Keratinocyte (primary cell): ENCODE measurements at regions not wholly inside any gene's neighbourhood (a gene's known extent, or its start where the extent isn't known, plus 50 kb on each side); places are given as distances from the start of the nearest gene placed in this dataset.
"Not testable (repeated sequence)": the region's sequence is repeated elsewhere in the genome, so short reads cannot be mapped to it uniquely, and the experiment has no call there.

ENCODE experiments used
- DNase-seq: peaks from one replicate; pipeline ENCODE4 v3.0.0-alpha.2; 2011; ENCODE audit warnings: low read depth, missing footprints, low spot score
- FAIRE-seq: peaks from 2 replicates; lab custom pipeline; 2011; peaks lifted over from hg19 to GRCh38; lab: Jason Lieb, UNC
- H2AFZ ChIP-seq: 2 replicates; pipeline ENCODE4 v1.6.0; 2012; ENCODE audit warnings: low read length, control low read depth, inconsistent platforms; ENCODE audit not compliant: control insufficient read depth
- H3K27ac ChIP-seq: 2 replicates; pipeline ENCODE4 v1.5.1; 2011; ENCODE audit warnings: low read length; ENCODE audit not compliant: control insufficient read depth, insufficient read depth
- H3K27me3 ChIP-seq: 3 replicates; pipeline ENCODE4 v1.6.0; 2011; ENCODE audit warnings: low read length; ENCODE audit not compliant: control insufficient read depth, insufficient read depth; ENCODE audit errors: extremely low read depth
- H3K36me3 ChIP-seq, 2 experiments: 2 replicates in 1 of 2; 3 replicates in 1 of 2; pipeline ENCODE4 v1.5.1; 2011; ENCODE audit warnings: low read length in 2 of 2, mild to moderate bottlenecking in 1 of 2; ENCODE audit not compliant: control insufficient read depth in 2 of 2, insufficient read depth in 2 of 2; ENCODE audit errors: extremely low read depth in 1 of 2
- H3K4me1 ChIP-seq: 3 replicates; pipeline ENCODE4 v1.5.1; 2011; ENCODE audit warnings: low read length; ENCODE audit not compliant: control insufficient read depth, insufficient read depth; ENCODE audit errors: extremely low read depth
- H3K4me2 ChIP-seq: 3 replicates; pipeline ENCODE4 v1.6.0; 2011; ENCODE audit warnings: low read depth, low read length; ENCODE audit not compliant: control insufficient read depth, insufficient read depth; ENCODE audit errors: extremely low read depth
- H3K4me3 ChIP-seq, 3 experiments: fragments of 200-600 bp in 1 of 3; sonication (generic) in 1 of 3; 2 replicates in 2 of 3; 3 replicates in 1 of 3; pipeline ENCODE4 v1.5.1; 2011 to 2016; ENCODE audit warnings: low read length in 3 of 3, mild to moderate bottlenecking in 3 of 3, control low read depth in 2 of 3, inconsistent platforms in 1 of 3, low read depth in 1 of 3, mixed read lengths in 1 of 3, mixed run types in 1 of 3, moderate library complexity in 1 of 3; ENCODE audit not compliant: control insufficient read depth in 2 of 3, insufficient read depth in 2 of 3; ENCODE audit errors: extremely low read depth in 1 of 3
- H3K79me2 ChIP-seq: 2 replicates; pipeline ENCODE4 v1.6.0; 2012; ENCODE audit warnings: low read length; ENCODE audit not compliant: control insufficient read depth, insufficient read depth
- H3K9ac ChIP-seq: 3 replicates; pipeline ENCODE4 v1.6.0; 2011; ENCODE audit warnings: low read length; ENCODE audit not compliant: control insufficient read depth, insufficient read depth; ENCODE audit errors: extremely low read depth
- H3K9me1 ChIP-seq: 3 replicates; pipeline ENCODE4 v1.6.0; 2011; ENCODE audit warnings: low read length; ENCODE audit not compliant: control insufficient read depth, insufficient read depth; ENCODE audit errors: extremely low read depth
- H3K9me3 ChIP-seq: 2 replicates; pipeline ENCODE4 v1.5.1; 2012; ENCODE audit warnings: low read depth, low read length; ENCODE audit not compliant: control insufficient read depth
- H4K20me1 ChIP-seq: 3 replicates; pipeline ENCODE4 v1.6.0; 2011; ENCODE audit warnings: low read length; ENCODE audit not compliant: control insufficient read depth, insufficient read depth; ENCODE audit errors: extremely low read depth
- CTCF ChIP-seq, 3 experiments: IDR thresholded peaks in 1 of 3; conservative IDR thresholded peaks in 1 of 3; optimal IDR thresholded peaks in 1 of 3; 2 replicates in 2 of 3; 3 replicates in 1 of 3; pipeline versions ENCODE3 to v1.5.1; 2011; ENCODE audit warnings: low read length in 3 of 3, mild to moderate bottlenecking in 3 of 3, moderate library complexity in 2 of 3, control low read depth in 1 of 3, inconsistent platforms in 1 of 3; ENCODE audit not compliant: insufficient read depth in 2 of 3; ENCODE audit errors: extremely low read depth in 1 of 3
- EZH2 ChIP-seq: IDR thresholded peaks from one replicate; pipeline ENCODE4 v1.6.1; 2012; ENCODE audit warnings: inconsistent platforms, mild to moderate bottlenecking, low read length, moderate library complexity
- dilution Hi-C: fragments of 300-500 bp; cut with MboI; formaldehyde crosslinking; loops from one replicate; pipeline ENCODE4 v1.7.0; 2020; ENCODE audit warnings: low sequenced_read_pairs; ENCODE audit not compliant: extremely low pct_ligation_motif_present

DNA sequence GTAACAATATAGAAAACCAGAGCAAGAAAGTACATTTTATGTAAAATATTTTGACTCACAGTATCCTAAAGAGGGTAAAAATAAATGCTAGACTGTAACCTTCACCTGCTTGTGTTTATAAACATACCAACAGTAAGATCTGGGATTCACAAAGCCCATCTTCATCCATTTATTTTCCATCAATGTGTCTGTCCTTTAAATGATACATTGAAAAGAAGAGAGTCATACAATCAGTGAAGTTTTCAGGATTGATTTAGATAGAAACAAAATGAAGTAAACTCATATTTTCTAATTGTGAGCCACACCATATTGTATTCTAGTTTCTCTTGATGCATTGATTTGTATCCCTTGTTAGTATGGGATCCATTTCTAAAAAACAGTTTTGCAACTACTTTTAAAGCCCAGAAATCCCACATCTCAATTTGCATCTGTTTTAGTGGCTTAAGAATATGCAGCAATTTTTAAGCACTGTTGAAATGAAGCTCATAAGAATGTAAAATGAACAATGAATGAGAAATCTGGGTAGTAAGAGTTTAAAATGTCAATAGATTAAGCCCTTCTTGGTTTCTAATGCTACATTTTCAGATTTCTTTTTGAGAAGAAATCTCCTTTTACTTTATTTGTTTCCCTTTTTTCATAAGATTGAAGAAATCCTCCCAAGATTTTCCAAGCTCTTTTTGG, 548.1 kb upstream of the ADGRL2 start:
- DNase-seq = no peak
- no peaks in the 10 kb centered on the region for H3K9me1 ChIP-seq
- no peak overlapping the region for H2AFZ ChIP-seq
- H3K4me1 ChIP-seq = no peaks in the 10 kb centered on the region
- H3K79me2 ChIP-seq = no peaks in the 10 kb centered on the region
- no peak overlapping the region for H3K9ac ChIP-seq
- no peak for TF ChIP-seq EZH2
- no peak for TF ChIP-seq CTCF (optimal IDR thresholded peaks at IDR 0.05 in 1 of 3, IDR thresholded peaks at IDR 0.05 in 1 of 3, conservative IDR thresholded peaks at IDR 0.05 in 1 of 3; ENCODE audit: extremely low read depth in 1 of 3, insufficient read depth in 2 of 3, low read length in 3 of 3)
- no peaks in the 10 kb centered on the region for H3K9me3 ChIP-seq
- dilution Hi-C loops = no loop called here
- H3K27ac ChIP-seq = no peak overlapping the region
- no peak overlapping the region for H3K4me3 ChIP-seq
- H3K4me2 ChIP-seq = no peak overlapping the region
- H4K20me1 ChIP-seq = no peaks in the 10 kb centered on the region
- no peaks in the 10 kb centered on the region for H3K36me3 ChIP-seq
- no peaks in the 10 kb centered on the region for H3K27me3 ChIP-seq
- FAIRE-seq = no peak

GRCh38 chr1:81250825-81251224, 549.9 kb upstream of the ADGRL2 start:
- H3K9me1 ChIP-seq, H3K27me3 ChIP-seq, H3K4me3 ChIP-seq, H3K4me1 ChIP-seq, H3K27ac ChIP-seq, H2AFZ ChIP-seq, H3K36me3 ChIP-seq, dilution Hi-C loops, FAIRE-seq, DNase-seq, H3K79me2 ChIP-seq, H4K20me1 ChIP-seq, H3K9me3 ChIP-seq, H3K9ac ChIP-seq, H3K4me2 ChIP-seq: not testable (repeated sequence)

DNA sequence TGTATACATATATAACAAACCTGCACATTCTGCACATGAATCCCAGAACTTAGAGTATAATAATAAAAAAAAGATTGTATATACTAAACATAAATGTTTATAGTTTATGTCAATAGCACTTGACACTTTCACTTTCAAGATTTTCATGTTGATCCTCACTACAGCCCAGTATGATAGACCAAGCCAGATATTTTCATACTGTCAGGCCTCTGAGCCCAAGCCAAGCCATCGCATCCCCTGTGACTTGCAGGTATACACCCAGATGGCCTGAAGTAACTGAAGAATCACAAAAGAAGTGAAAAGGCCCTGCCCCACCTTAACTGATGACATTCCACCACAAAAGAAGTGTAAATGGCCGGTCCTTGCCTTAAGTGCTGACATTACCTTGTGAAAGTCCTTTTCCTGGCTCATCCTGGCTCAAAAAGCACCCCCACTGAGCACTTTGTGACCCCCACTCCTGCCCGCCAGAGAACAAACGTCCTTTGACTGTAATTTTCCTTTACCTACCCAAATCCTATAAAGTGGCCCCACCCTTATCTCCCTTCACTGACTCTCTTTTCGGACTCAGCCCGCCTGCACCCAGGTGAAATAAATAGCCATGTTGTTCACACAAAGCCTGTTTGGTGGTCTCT, 555.5 kb upstream of the ADGRL2 start:
- H2AFZ ChIP-seq, H3K9me1 ChIP-seq, H3K4me3 ChIP-seq, H4K20me1 ChIP-seq, H3K9me3 ChIP-seq, H3K4me1 ChIP-seq, dilution Hi-C loops, H3K4me2 ChIP-seq, H3K27ac ChIP-seq, DNase-seq, H3K9ac ChIP-seq, H3K79me2 ChIP-seq, FAIRE-seq, H3K36me3 ChIP-seq, H3K27me3 ChIP-seq: not testable (repeated sequence)

DNA sequence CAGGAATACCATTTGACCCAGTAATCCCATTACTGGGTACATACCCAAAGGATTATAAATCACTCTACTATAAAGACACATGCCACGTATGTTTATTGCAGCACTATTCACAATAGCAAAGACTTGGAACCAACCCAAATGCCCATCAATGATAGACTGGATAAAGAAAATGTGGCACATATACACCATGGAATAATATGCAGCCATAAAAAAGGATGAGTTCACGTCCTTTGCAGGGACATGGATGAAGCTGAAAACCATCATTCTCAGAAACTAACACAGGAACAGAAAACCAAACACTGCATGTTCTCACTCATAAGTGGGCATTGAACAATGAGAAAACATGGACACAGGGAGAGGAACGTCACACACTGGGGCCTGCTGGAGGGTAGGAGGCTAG, 556.1 kb upstream of the ADGRL2 start:
- FAIRE-seq, H4K20me1 ChIP-seq, dilution Hi-C loops, H3K79me2 ChIP-seq, DNase-seq, H3K4me3 ChIP-seq, H3K9me1 ChIP-seq, H3K9ac ChIP-seq, H3K4me1 ChIP-seq, H3K27me3 ChIP-seq, H2AFZ ChIP-seq, H3K27ac ChIP-seq, H3K4me2 ChIP-seq, H3K36me3 ChIP-seq, H3K9me3 ChIP-seq: not testable (repeated sequence)
